Activated CD4-positive, alpha-beta T cell treated with anti-CD3 and anti-CD28 coated beads, Interleukin-2, amount 10 ng/mL, durations not matched to agents 7 days and 5 days (primary cell): ENCODE measurements at regions not wholly inside any gene's neighbourhood (a gene's known extent, or its start where the extent isn't known, plus 50 kb on each side); places are given as distances from the start of the nearest gene placed in this dataset.
"Not testable (repeated sequence)": the region's sequence is repeated elsewhere in the genome, so short reads cannot be mapped to it uniquely, and the experiment has no call there.

Experiments
- CTCF ChIA-PET: fragments of 350-600 bp; sonication (Branson Sonifier 250); formaldehyde crosslinking; loops from one replicate; lab custom pipeline; 2021; ENCODE audit warnings: antibody characterized with exemption; lab: Charles Lee
- POLR2A ChIA-PET: fragments of 350-600 bp; sonication (Branson Sonifier 250); formaldehyde crosslinking; loops from one replicate; lab custom pipeline; 2021; ENCODE audit warnings: antibody characterized with exemption; lab: Charles Lee
- DNase-seq: peaks from one replicate; pipeline ENCODE4 v3.0.0-alpha.2; 2020
- H3K27ac Mint-ChIP-seq: one replicate; pipeline ENCODE4 v1.8.0; 2021; ENCODE audit warnings: mild to moderate bottlenecking, moderate library complexity, mixed read lengths
- H3K27me3 Mint-ChIP-seq: one replicate; pipeline ENCODE4 v1.8.0; 2021; ENCODE audit warnings: mixed read lengths
- H3K36me3 Mint-ChIP-seq: one replicate; pipeline ENCODE4 v1.8.0; 2021; ENCODE audit warnings: low read depth, mixed read lengths
- H3K4me1 Mint-ChIP-seq: one replicate; pipeline ENCODE4 v1.8.0; 2021; ENCODE audit warnings: mixed read lengths
- H3K4me3 Mint-ChIP-seq: one replicate; pipeline ENCODE4 v1.8.0; 2021; ENCODE audit warnings: mild to moderate bottlenecking, moderate library complexity, mixed read lengths
- H3K9me3 Mint-ChIP-seq: one replicate; pipeline ENCODE4 v1.8.0; 2021; ENCODE audit warnings: mixed read lengths

- CTCF ChIA-PET = no interaction called here
Observed at GRCh38 chr7:68043546-68043945, 1046.9 kb downstream of the TYW1 start.

GRCh38 chr7:68050627-68051026 is 1054.0 kb downstream of the TYW1 start:
- no peaks in the 10 kb centered on the region for H3K4me1 Mint-ChIP-seq
- no peak for DNase-seq
- ChIA-PET CTCF (no interaction called here), POLR2A (no interaction called here)
- no peak overlapping the region for H3K4me3 Mint-ChIP-seq
- H3K27ac Mint-ChIP-seq = no peak overlapping the region
- no peaks in the 10 kb centered on the region for H3K36me3 Mint-ChIP-seq
- no peaks in the 10 kb centered on the region for H3K27me3 Mint-ChIP-seq
- peaks cover 5% of the 10 kb centered on the region for H3K9me3 Mint-ChIP-seq

More at GRCh38 chr7:68043546-68043945, 1046.9 kb downstream of the TYW1 start:
- POLR2A ChIA-PET = no interaction called here
- H3K36me3 Mint-ChIP-seq = no peaks in the 10 kb centered on the region
- DNase-seq = no peak
- H3K9me3 Mint-ChIP-seq = peaks cover 10% of the 10 kb centered on the region
- H3K27me3 Mint-ChIP-seq = no peaks in the 10 kb centered on the region
- no peak overlapping the region for H3K4me3 Mint-ChIP-seq
- H3K4me1 Mint-ChIP-seq = no peaks in the 10 kb centered on the region
- no peak overlapping the region for H3K27ac Mint-ChIP-seq

- Mint-ChIP-seq H3K4me1 (no peaks in the 10 kb centered on the region), H3K27me3 (no peaks in the 10 kb centered on the region), H3K9me3 (peaks cover 18% of the 10 kb centered on the region), H3K36me3 (no peaks in the 10 kb centered on the region), H3K4me3 (no peak overlapping the region), H3K27ac (no peak overlapping the region)
- CTCF ChIA-PET = interaction anchor here (0.6 kb wide), 1 partner anchor 542 kb away, joined by 4 read pairs; no protein-coding TSS in a partner anchor
- DNase-seq = no peak
- POLR2A ChIA-PET = no interaction called here
Observed at GRCh38 chr7:68058014-68058413, 1061.4 kb downstream of the TYW1 start.

GRCh38 chr7:68063171-68063570 is 1066.5 kb downstream of the TYW1 start:
- no peak overlapping the region for H3K27ac Mint-ChIP-seq
- ChIA-PET POLR2A (no interaction called here), CTCF (no interaction called here)
- DNase-seq = no peak
- no peaks in the 10 kb centered on the region for H3K27me3 Mint-ChIP-seq
- no peak overlapping the region for H3K4me3 Mint-ChIP-seq
- no peaks in the 10 kb centered on the region for H3K4me1 Mint-ChIP-seq
- H3K36me3 Mint-ChIP-seq = no peaks in the 10 kb centered on the region
- H3K9me3 Mint-ChIP-seq = peaks cover 21% of the 10 kb centered on the region

GRCh38 chr7:68065581-68065980 is 1068.9 kb downstream of the TYW1 start:
- ChIA-PET POLR2A (no interaction called here), CTCF (interaction anchor here (0.6 to 0.7 kb wide), 2 partner anchors 354 to 701 kb away, joined by 3 read pairs; no protein-coding TSS in a partner anchor)
- Mint-ChIP-seq H3K27ac (no peak overlapping the region), H3K9me3 (peaks cover 20% of the 10 kb centered on the region), H3K36me3 (no peaks in the 10 kb centered on the region), H3K4me3 (no peak overlapping the region), H3K27me3 (no peaks in the 10 kb centered on the region), H3K4me1 (no peaks in the 10 kb centered on the region)
- DNase-seq = no peak

GRCh38 chr7:68067845-68068244 is 1071.2 kb downstream of the TYW1 start:
- H3K9me3 Mint-ChIP-seq = peaks cover 18% of the 10 kb centered on the region
- H3K36me3 Mint-ChIP-seq = no peaks in the 10 kb centered on the region
- ChIA-PET POLR2A (no interaction called here), CTCF (no interaction called here)
- H3K27me3 Mint-ChIP-seq = no peaks in the 10 kb centered on the region
- no peak overlapping the region for H3K27ac Mint-ChIP-seq
- H3K4me3 Mint-ChIP-seq = no peak overlapping the region
- no peaks in the 10 kb centered on the region for H3K4me1 Mint-ChIP-seq
- no peak for DNase-seq

GRCh38 chr7:68070992-68071391 is 1074.4 kb downstream of the TYW1 start:
- no peaks in the 10 kb centered on the region for H3K36me3 Mint-ChIP-seq
- H3K27me3 Mint-ChIP-seq = no peaks in the 10 kb centered on the region
- H3K27ac Mint-ChIP-seq = no peak overlapping the region
- no peaks in the 10 kb centered on the region for H3K4me1 Mint-ChIP-seq
- CTCF ChIA-PET = no interaction called here
- H3K4me3 Mint-ChIP-seq = no peak overlapping the region
- DNase-seq = no peak
- POLR2A ChIA-PET = no interaction called here
- H3K9me3 Mint-ChIP-seq = peaks cover 33% of the 10 kb centered on the region

GRCh38 chr7:68073701-68074100 is 1077.1 kb downstream of the TYW1 start:
- no peak overlapping the region for H3K4me3 Mint-ChIP-seq

GRCh38 chr7:68074242-68074641 is 1077.6 kb downstream of the TYW1 start:
- no peaks in the 10 kb centered on the region for H3K27me3 Mint-ChIP-seq
- peaks cover 34% of the 10 kb centered on the region for H3K9me3 Mint-ChIP-seq
- no peak overlapping the region for H3K27ac Mint-ChIP-seq
- no peak for DNase-seq
- POLR2A ChIA-PET = no interaction called here
- no peak overlapping the region for H3K4me3 Mint-ChIP-seq
- CTCF ChIA-PET = no interaction called here
- H3K4me1 Mint-ChIP-seq = no peaks in the 10 kb centered on the region
- H3K36me3 Mint-ChIP-seq = no peaks in the 10 kb centered on the region

More at GRCh38 chr7:68073701-68074100, 1077.1 kb downstream of the TYW1 start:
- POLR2A ChIA-PET = no interaction called here
- Mint-ChIP-seq H3K4me1 (no peaks in the 10 kb centered on the region), H3K36me3 (no peaks in the 10 kb centered on the region), H3K27ac (no peak overlapping the region), H3K9me3 (peaks cover 32% of the 10 kb centered on the region), H3K27me3 (no peaks in the 10 kb centered on the region)
- CTCF ChIA-PET = no interaction called here
- DNase-seq = no peak

- ChIA-PET POLR2A (no interaction called here), CTCF (no interaction called here)
- H3K27me3 Mint-ChIP-seq = no peaks in the 10 kb centered on the region
- H3K36me3 Mint-ChIP-seq = no peaks in the 10 kb centered on the region
- peaks cover 32% of the 10 kb centered on the region for H3K9me3 Mint-ChIP-seq
- no peak overlapping the region for H3K4me3 Mint-ChIP-seq
- no peak overlapping the region for H3K27ac Mint-ChIP-seq
- no peaks in the 10 kb centered on the region for H3K4me1 Mint-ChIP-seq
- no peak for DNase-seq
Observed at GRCh38 chr7:68078157-68078710, 1081.6 kb downstream of the TYW1 start.

- H3K4me1 Mint-ChIP-seq, POLR2A ChIA-PET, H3K36me3 Mint-ChIP-seq, H3K4me3 Mint-ChIP-seq, H3K27me3 Mint-ChIP-seq, H3K27ac Mint-ChIP-seq, CTCF ChIA-PET, DNase-seq: not testable (repeated sequence)
- peaks cover 32% of the 10 kb centered on the region for H3K9me3 Mint-ChIP-seq
Observed at GRCh38 chr7:68082066-68082960, 1085.7 kb downstream of the TYW1 start.

- H3K9me3 Mint-ChIP-seq = peaks cover 29% of the 10 kb centered on the region
- H3K4me3 Mint-ChIP-seq, DNase-seq, H3K4me1 Mint-ChIP-seq, CTCF ChIA-PET, H3K27ac Mint-ChIP-seq, H3K27me3 Mint-ChIP-seq, POLR2A ChIA-PET, H3K36me3 Mint-ChIP-seq: not testable (repeated sequence)
Observed at GRCh38 chr7:68082961-68083657, 1086.5 kb downstream of the TYW1 start.

- DNase-seq = no peak
- Mint-ChIP-seq H3K4me1 (no peaks in the 10 kb centered on the region), H3K9me3 (peaks cover 22% of the 10 kb centered on the region), H3K27me3 (no peaks in the 10 kb centered on the region), H3K4me3 (no peak overlapping the region), H3K36me3 (no peaks in the 10 kb centered on the region), H3K27ac (no peak overlapping the region)
- ChIA-PET POLR2A (no interaction called here), CTCF (interaction anchor here (0.5 kb wide), 1 partner anchor 1031 kb away, joined by 3 read pairs; no protein-coding TSS in a partner anchor)
Observed at GRCh38 chr7:68087401-68087800, 1090.8 kb downstream of the TYW1 start.
